Tibial artery (tissue), 4 donors: ENCODE measurements at regions not wholly inside any gene's neighbourhood (a gene's known extent, or its start where the extent isn't known, plus 50 kb on each side); places are given as distances from the start of the nearest gene placed in this dataset.

ENCODE experiments used
- DNase-seq, 2 donors: peaks; one replicate each; pipeline ENCODE4 v3.0.0-alpha.2; 2019
- H3K27ac ChIP-seq, 2 donors: fragments of 200-600 bp; sonication (generic) in 1 of 2; 1 replicate in 1 of 2; 2 replicates in 1 of 2; pipeline ENCODE4 v1.5.1; 2018 to 2019; ENCODE audit warnings: mild to moderate bottlenecking in 1 of 2
- H3K27me3 ChIP-seq, 2 donors: fragments of 200-600 bp; sonication (generic) in 1 of 2; one replicate each; pipeline versions ENCODE4 v1.5.1 to v1.6.0; 2016 to 2019
- H3K36me3 ChIP-seq, 3 donors: fragments of 200-600 bp; sonication (generic) in 2 of 3; one replicate each; pipeline ENCODE4 v1.5.1; 2016 to 2019; ENCODE audit warnings: mild to moderate bottlenecking in 2 of 3
- H3K4me1 ChIP-seq, 4 donors: fragments of 200-600 bp; sonication (generic) in 2 of 4; 1 replicate in 3 of 4; 2 replicates in 1 of 4; pipeline ENCODE4 v1.5.1; 2016 to 2019
- H3K4me3 ChIP-seq, 2 donors: fragments of 200-600 bp; sonication (generic) in 1 of 2; 1 replicate in 1 of 2; 2 replicates in 1 of 2; pipeline ENCODE4 v1.5.1; 2018 to 2019; ENCODE audit warnings: mild to moderate bottlenecking in 2 of 2
- H3K9me3 ChIP-seq, 3 donors: fragments of 200-600 bp; sonication (generic) in 1 of 3; one replicate each; pipeline ENCODE4 v1.5.1; 2016 to 2019
- intact Hi-C: fragments of 100-400 bp; cut with DNase I; formaldehyde crosslinking; loops from one replicate; pipeline ENCODE4 v1.15.0; 2023; ENCODE audit warnings: low total_unique reads
- TF ChIP-seq, protein P1 (sequence below), 2 experiments: fragments of 200-600 bp in 1 of 2; fragments of 450-650 bp in 1 of 2; IDR thresholded peaks; one replicate each; pipeline ENCODE4 v1.5.1; 2017 to 2019; ENCODE audit warnings: antibody characterized with exemption in 2 of 2, mild to moderate bottlenecking in 1 of 2, moderate library complexity in 1 of 2

DNA sequence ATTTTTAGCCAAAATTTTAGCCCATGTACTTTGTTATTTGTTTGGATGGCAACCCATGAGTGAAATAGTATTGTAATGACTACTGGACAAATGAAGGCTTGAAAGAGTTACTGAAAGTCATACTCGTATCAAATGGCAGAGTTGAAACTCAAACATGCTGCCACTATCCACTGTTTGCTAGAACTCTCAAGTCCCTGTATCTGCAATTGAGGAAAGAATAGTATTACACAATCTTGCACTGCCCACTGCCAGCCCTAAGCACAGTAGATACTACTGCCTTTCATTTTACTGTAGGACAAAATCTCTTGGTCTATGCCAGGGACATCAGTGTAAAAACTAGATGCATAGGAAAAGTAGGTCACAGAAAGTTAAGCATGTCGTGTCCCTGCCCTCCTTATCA, 581.1 kb upstream of the PLXNA2 start:
- Histone ChIP-seq H3K27ac (no peak overlapping the region), H3K27me3 (no peaks in the 10 kb centered on the region), H3K36me3 (no peaks in the 10 kb centered on the region), H3K9me3 (no peaks in the 10 kb centered on the region), H3K4me3 (no peak overlapping the region), H3K4me1 (no peaks in the 10 kb centered on the region)
- TF ChIP-seq, protein P1, sequence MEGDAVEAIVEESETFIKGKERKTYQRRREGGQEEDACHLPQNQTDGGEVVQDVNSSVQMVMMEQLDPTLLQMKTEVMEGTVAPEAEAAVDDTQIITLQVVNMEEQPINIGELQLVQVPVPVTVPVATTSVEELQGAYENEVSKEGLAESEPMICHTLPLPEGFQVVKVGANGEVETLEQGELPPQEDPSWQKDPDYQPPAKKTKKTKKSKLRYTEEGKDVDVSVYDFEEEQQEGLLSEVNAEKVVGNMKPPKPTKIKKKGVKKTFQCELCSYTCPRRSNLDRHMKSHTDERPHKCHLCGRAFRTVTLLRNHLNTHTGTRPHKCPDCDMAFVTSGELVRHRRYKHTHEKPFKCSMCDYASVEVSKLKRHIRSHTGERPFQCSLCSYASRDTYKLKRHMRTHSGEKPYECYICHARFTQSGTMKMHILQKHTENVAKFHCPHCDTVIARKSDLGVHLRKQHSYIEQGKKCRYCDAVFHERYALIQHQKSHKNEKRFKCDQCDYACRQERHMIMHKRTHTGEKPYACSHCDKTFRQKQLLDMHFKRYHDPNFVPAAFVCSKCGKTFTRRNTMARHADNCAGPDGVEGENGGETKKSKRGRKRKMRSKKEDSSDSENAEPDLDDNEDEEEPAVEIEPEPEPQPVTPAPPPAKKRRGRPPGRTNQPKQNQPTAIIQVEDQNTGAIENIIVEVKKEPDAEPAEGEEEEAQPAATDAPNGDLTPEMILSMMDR (IDR thresholded peaks at IDR 0.05): no peak
- DNase-seq: no peak
- intact Hi-C loops: no loop called here

DNA sequence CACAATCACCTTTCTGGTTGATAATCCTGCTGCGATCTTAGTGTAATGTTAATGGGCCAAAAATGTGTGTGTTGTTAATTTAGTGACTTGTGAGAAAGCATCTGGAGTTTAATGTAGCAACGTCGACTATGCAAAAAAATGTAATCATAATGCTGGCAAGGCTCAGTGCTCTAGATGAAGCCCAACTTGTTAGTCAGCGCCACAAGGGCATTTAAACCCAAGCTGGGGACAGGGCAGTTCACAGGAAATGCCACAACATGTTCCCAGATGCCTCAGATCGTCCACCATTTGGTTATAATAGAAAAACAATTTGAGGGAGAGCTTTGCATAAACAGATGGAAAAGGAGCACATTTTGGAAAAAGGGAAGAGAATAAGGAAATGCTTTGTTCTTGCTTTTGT, 585.4 kb upstream of the PLXNA2 start:
- intact Hi-C loops: no loop called here
- no peak for DNase-seq
- TF ChIP-seq, protein P1 (IDR thresholded peaks at IDR 0.05): no peak
- peaks cover 0 to 8% (median 0%) of the 10 kb centered on the region in 4 donors for H3K4me1 ChIP-seq
- no peak overlapping the region for H3K4me3 ChIP-seq
- no peaks in the 10 kb centered on the region for H3K27me3 ChIP-seq
- no peak overlapping the region for H3K27ac ChIP-seq
- no peaks in the 10 kb centered on the region for H3K36me3 ChIP-seq
- no peaks in the 10 kb centered on the region for H3K9me3 ChIP-seq

DNA sequence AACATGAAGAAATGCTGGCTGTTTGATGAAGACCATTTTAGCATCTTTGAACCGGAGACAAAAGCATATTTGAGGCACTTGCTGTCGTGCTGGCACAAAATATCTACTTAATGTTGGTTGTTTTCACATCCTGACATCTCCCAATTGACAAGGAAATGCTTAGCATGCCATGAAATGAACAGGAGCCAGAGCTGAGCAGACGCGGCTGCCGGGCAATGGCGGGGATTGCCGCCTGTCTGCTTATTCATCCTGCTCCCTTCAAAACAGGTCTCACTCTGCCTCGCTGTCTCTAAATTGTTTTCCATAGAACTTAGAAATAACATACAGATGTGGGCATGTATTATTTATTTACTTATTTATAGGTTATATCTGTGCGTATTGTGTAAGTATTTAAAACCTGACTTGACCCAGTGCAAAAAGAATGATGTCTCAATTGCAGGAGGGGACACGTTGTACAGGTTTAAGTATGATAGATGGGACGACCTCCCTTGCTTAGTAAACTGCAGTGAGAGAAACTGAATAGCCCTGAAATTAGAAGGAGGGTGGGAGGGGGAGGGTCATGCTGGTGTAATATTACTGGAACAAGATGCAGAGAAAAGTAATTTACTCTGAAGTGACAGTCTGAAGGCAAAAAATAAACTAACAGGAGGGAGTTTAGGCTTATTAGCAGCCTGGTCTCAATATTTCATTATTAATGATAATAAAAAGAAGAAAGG, 590.4 kb upstream of the PLXNA2 start:
- H3K4me1 ChIP-seq: peaks cover 0 to 11% (median 0%) of the 10 kb centered on the region in 4 donors
- no peaks in the 10 kb centered on the region for H3K9me3 ChIP-seq
- no peaks in the 10 kb centered on the region for H3K36me3 ChIP-seq
- no peaks in the 10 kb centered on the region for H3K27me3 ChIP-seq
- no peak for DNase-seq
- no peak overlapping the region for H3K27ac ChIP-seq
- intact Hi-C loops: no loop called here
- TF ChIP-seq, protein P1 (IDR thresholded peaks at IDR 0.05): no peak
- no peak overlapping the region for H3K4me3 ChIP-seq

DNA sequence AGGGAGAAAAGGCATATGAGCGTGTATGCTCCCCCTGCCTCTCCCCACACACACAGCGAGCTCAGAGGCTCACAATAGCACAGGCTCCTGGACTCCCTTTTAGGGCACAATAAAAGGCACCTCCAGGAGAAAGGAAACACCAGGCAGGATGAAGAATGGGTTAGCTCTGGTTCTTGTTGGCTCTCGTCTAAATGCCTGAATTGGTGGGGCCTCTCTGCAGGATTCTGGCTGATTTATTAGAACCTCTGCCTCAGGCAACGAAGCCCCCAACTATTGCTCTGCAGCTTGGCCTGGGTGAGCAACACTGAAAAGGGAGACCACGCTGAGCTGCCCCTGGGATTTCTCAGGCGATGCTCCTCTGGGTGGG, 590.9 kb upstream of the PLXNA2 start:
- TF ChIP-seq, protein P1 (IDR thresholded peaks at IDR 0.05): no peak
- Histone ChIP-seq H3K9me3 (no peaks in the 10 kb centered on the region), H3K4me1 (peaks cover 0 to 11% (median 0%) of the 10 kb centered on the region in 4 donors), H3K36me3 (no peaks in the 10 kb centered on the region), H3K27me3 (no peaks in the 10 kb centered on the region), H3K4me3 (no peak overlapping the region), H3K27ac (no peak overlapping the region)
- DNase-seq: no peak
- intact Hi-C loops: no loop called here

DNA sequence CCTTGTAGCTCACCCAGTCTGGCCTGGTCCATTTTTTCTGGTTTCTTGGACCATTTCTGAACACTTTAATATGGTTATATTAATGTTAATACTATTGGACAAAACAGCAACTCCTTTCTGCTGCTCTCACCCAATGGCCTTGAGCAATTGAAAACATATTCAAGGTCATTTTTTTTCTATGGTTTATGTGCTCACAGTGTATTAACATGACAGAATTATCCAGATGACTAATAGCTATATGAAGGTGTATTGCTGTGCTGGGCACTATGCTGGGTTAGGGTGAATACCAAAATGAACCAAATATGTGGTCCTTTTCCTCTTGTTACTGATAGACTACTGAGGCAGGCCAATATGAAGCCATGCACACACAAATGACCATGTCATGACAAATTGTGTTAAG, 591.6 kb upstream of the PLXNA2 start:
- TF ChIP-seq, protein P1 (IDR thresholded peaks at IDR 0.05): no peak
- no peak overlapping the region for H3K27ac ChIP-seq
- no peak overlapping the region for H3K4me3 ChIP-seq
- no peaks in the 10 kb centered on the region for H3K36me3 ChIP-seq
- intact Hi-C loops: no loop called here
- no peaks in the 10 kb centered on the region for H3K9me3 ChIP-seq
- no peak for DNase-seq
- no peaks in the 10 kb centered on the region for H3K27me3 ChIP-seq
- H3K4me1 ChIP-seq: peaks cover 0 to 11% (median 0%) of the 10 kb centered on the region in 4 donors
